WTC11 (cell line): ENCODE measurements at regions not wholly inside any gene's neighbourhood (a gene's known extent, or its start where the extent isn't known, plus 50 kb on each side); places are given as distances from the start of the nearest gene placed in this dataset.

Experiments
- ATAC-seq: fragments of 200-7000 bp; cut with Tn5 transposase; 2 replicates; pipeline ENCODE4 v1.10.0; 2021; ENCODE audit warnings: mild to moderate bottlenecking, moderate library complexity
- CTCF ChIA-PET: fragments of 300-600 bp; sonication (Branson Sonifier 250); formaldehyde crosslinking; loops from one replicate; lab custom pipeline; 2021; ENCODE audit warnings: antibody characterized with exemption; lab: Charles Lee
- POLR2A ChIA-PET: fragments of 350-600 bp; sonication (Branson Sonifier 250); formaldehyde crosslinking; loops from one replicate; lab custom pipeline; 2021; ENCODE audit warnings: antibody characterized with exemption; lab: Charles Lee
- DNase-seq: peaks from one replicate; pipeline ENCODE4 v3.0.0; 2021; ENCODE audit warnings: low spot score
- H3K27ac Mint-ChIP-seq: 2 replicates; pipeline ENCODE4 v1.8.0; 2021; ENCODE audit warnings: mixed read lengths
- H3K27me3 Mint-ChIP-seq: 2 replicates; pipeline ENCODE4 v1.8.0; 2021; ENCODE audit warnings: low read depth, mild to moderate bottlenecking, moderate library complexity, mixed read lengths
- H3K36me3 Mint-ChIP-seq: 2 replicates; pipeline ENCODE4 v1.8.0; 2021; ENCODE audit warnings: mixed read lengths
- H3K4me1 Mint-ChIP-seq: 2 replicates; pipeline ENCODE4 v1.8.0; 2022; ENCODE audit warnings: mixed read lengths
- H3K4me3 Mint-ChIP-seq: 2 replicates; pipeline ENCODE4 v1.8.0; 2021; ENCODE audit warnings: mild to moderate bottlenecking, moderate library complexity, mixed read lengths
- H3K9me3 Mint-ChIP-seq: 2 replicates; pipeline ENCODE4 v1.8.0; 2021; ENCODE audit warnings: mixed read lengths
- ATF6 ChIP-seq: sonication (generic); formaldehyde crosslinking; IDR thresholded peaks from 2 replicates; pipeline ENCODE4 v1.8.1; 2023; ENCODE audit warnings: mild to moderate bottlenecking, missing genetic modification reagents
- E2F1 ChIP-seq: sonication (generic); formaldehyde crosslinking; IDR thresholded peaks from 2 replicates; pipeline ENCODE4 v1.8.0; 2022; ENCODE audit warnings: mild to moderate bottlenecking, missing genetic modification reagents
- E2F4 ChIP-seq: sonication (generic); formaldehyde crosslinking; IDR thresholded peaks from 2 replicates; pipeline ENCODE4 v1.8.1; 2022; ENCODE audit warnings: low read depth, mild to moderate bottlenecking, moderate library complexity, missing genetic modification reagents, borderline replicate concordance
- EMX1 ChIP-seq: fragments of 250-450 bp; sonication (Bioruptor Pico); IDR thresholded peaks from 2 replicates; pipeline ENCODE4 v1.8.0; 2021; ENCODE audit warnings: mild to moderate bottlenecking
- HMGA2 ChIP-seq: fragments of 250-450 bp; sonication (Bioruptor Pico); IDR thresholded peaks from 2 replicates; pipeline ENCODE4 v1.4.0; 2021; ENCODE audit warnings: mild to moderate bottlenecking, moderate library complexity
- IRF2 ChIP-seq: sonication (generic); formaldehyde crosslinking; IDR thresholded peaks from 2 replicates; pipeline ENCODE4 v1.8.0; 2022; ENCODE audit warnings: low read depth, missing genetic modification reagents, borderline replicate concordance
- JUN ChIP-seq: sonication (generic); formaldehyde crosslinking; IDR thresholded peaks from 2 replicates; pipeline ENCODE4 v1.8.0; 2023; ENCODE audit warnings: mild to moderate bottlenecking, missing genetic modification reagents
- MAX ChIP-seq: sonication (generic); formaldehyde crosslinking; IDR thresholded peaks from 2 replicates; pipeline ENCODE4 v1.8.0; 2022; ENCODE audit warnings: mild to moderate bottlenecking, missing genetic modification reagents
- OVOL2 ChIP-seq: fragments of 250-450 bp; sonication (Bioruptor Pico); IDR thresholded peaks from 2 replicates; pipeline ENCODE4 v1.9.0; 2021; ENCODE audit warnings: mild to moderate bottlenecking, borderline replicate concordance
- SMAD3 ChIP-seq: sonication (generic); formaldehyde crosslinking; IDR thresholded peaks from 2 replicates; pipeline ENCODE4 v1.8.0; 2022; ENCODE audit warnings: missing genetic modification reagents, mild to moderate bottlenecking, borderline replicate concordance
- ZBTB43 ChIP-seq: sonication (generic); formaldehyde crosslinking; IDR thresholded peaks from 2 replicates; pipeline ENCODE4 v1.8.1; 2023; ENCODE audit warnings: mild to moderate bottlenecking, missing genetic modification reagents
- ZNF121 ChIP-seq: sonication (generic); formaldehyde crosslinking; IDR thresholded peaks from 2 replicates; pipeline ENCODE4 v1.8.0; 2023; ENCODE audit warnings: missing genetic modification reagents
- ZNF232 ChIP-seq: sonication (generic); formaldehyde crosslinking; IDR thresholded peaks from 2 replicates; pipeline ENCODE4 v1.8.0; 2022; ENCODE audit warnings: mild to moderate bottlenecking, missing genetic modification reagents
- ZNF317 ChIP-seq: sonication (generic); formaldehyde crosslinking; IDR thresholded peaks from 2 replicates; pipeline ENCODE4 v1.8.1; 2023; ENCODE audit warnings: low read depth, mild to moderate bottlenecking, moderate library complexity, missing genetic modification reagents, borderline replicate concordance
- ZNF425 ChIP-seq: fragments of 250-450 bp; sonication (Bioruptor Pico); conservative IDR thresholded peaks from 2 replicates; pipeline ENCODE4 v1.9.0; 2021; ENCODE audit warnings: mild to moderate bottlenecking
- ZNF512 ChIP-seq: sonication (generic); formaldehyde crosslinking; IDR thresholded peaks from 2 replicates; pipeline ENCODE4 v1.8.1; 2022; ENCODE audit warnings: missing genetic modification reagents, borderline replicate concordance

GRCh38 chr14:55850825-55851241 lies 267.4 kb upstream of the PELI2 start (continued):
- TF ChIP-seq ZNF512 (CRISPR knock-in tag) (no peak), ZBTB43 (CRISPR knock-in tag) (no peak), JUN (CRISPR knock-in tag) (no peak), HMGA2 (CRISPR knock-in tag) (no peak), ZNF121 (CRISPR knock-in tag) (no peak), EMX1 (CRISPR knock-in tag) (no peak), OVOL2 (no peak), ZNF317 (CRISPR knock-in tag) (no peak), ZNF232 (CRISPR knock-in tag) (no peak), IRF2 (CRISPR knock-in tag) (no peak)
- TF ChIP-seq, all 79 proteins: peak for 0

- H3K4me3 Mint-ChIP-seq: no peak overlapping the region
- no peak for TF ChIP-seq MAX
- no peak for TF ChIP-seq ATF6 (CRISPR knock-in tag)
- no peak for TF ChIP-seq E2F4 (CRISPR knock-in tag)
- no peak for TF ChIP-seq E2F1 (CRISPR knock-in tag)
- no peak for TF ChIP-seq SMAD3 (CRISPR knock-in tag)
- TF ChIP-seq ZNF425 (CRISPR knock-in tag): no peak
- CTCF ChIA-PET: no interaction called here
- H3K4me1 Mint-ChIP-seq: no peaks in the 10 kb centered on the region
- no peaks in the 10 kb centered on the region for H3K27me3 Mint-ChIP-seq
- DNase-seq (no peak), ATAC-seq (no peak)
- no peak overlapping the region for H3K27ac Mint-ChIP-seq
- peaks cover 8% of the 10 kb centered on the region for H3K9me3 Mint-ChIP-seq
- H3K36me3 Mint-ChIP-seq: no peaks in the 10 kb centered on the region
- POLR2A ChIA-PET: no interaction called here
Observed at GRCh38 chr14:55851301-55851700, 266.9 kb upstream of the PELI2 start.
